Caco-2 (cell line): ENCODE measurements at regions not wholly inside any gene's neighbourhood (a gene's known extent, or its start where the extent isn't known, plus 50 kb on each side); places are given as distances from the start of the nearest gene placed in this dataset.

Source experiments
- BruUV-seq: library from RNA; stranded (reverse); fragments of 400-500 nt; replicated peaks from 2 replicates; lab custom pipeline; 2021; lab: Mats Ljungman, UMichigan
- CTCF ChIA-PET: fragments of 300-600 bp; sonication (Branson Sonifier 250); formaldehyde crosslinking; loops from one replicate; lab custom pipeline; 2022; ENCODE audit warnings: antibody characterized with exemption; lab: Charles Lee
- POLR2A ChIA-PET: fragments of 300-600 bp; sonication (Branson Sonifier 250); formaldehyde crosslinking; loops from one replicate; lab custom pipeline; 2022; ENCODE audit warnings: antibody characterized with exemption; lab: Charles Lee
- DNase-seq, 2 experiments: peaks; one replicate each; pipeline versions ENCODE4 v3.0.0 to v3.0.0-alpha.2; 2020 to 2022
- H3K27me3 ChIP-seq: replicated peaks from 2 replicates; pipeline ENCODE4 v1.6.0; 2011; ENCODE audit warnings: low read length; ENCODE audit not compliant: control insufficient read depth, insufficient read depth
- H3K36me3 ChIP-seq: 2 replicates; pipeline ENCODE4 v1.5.1; 2011; ENCODE audit warnings: low read length; ENCODE audit not compliant: control insufficient read depth, insufficient read depth
- H3K4me1 ChIP-seq: fragments of 250-450 bp; sonication (Bioruptor Pico); 2 replicates; pipeline ENCODE4 v1.5.1; 2020; ENCODE audit warnings: mild to moderate bottlenecking
- H3K4me3 ChIP-seq: 2 replicates; pipeline ENCODE4 v1.5.1; 2011; ENCODE audit warnings: low read depth, mild to moderate bottlenecking, control low read depth, low read length
- H3K9me3 ChIP-seq: fragments of 250-450 bp; sonication (Bioruptor Pico); 2 replicates; pipeline ENCODE4 v1.5.1; 2020; ENCODE audit warnings: mild to moderate bottlenecking, moderate library complexity
- H3K27ac Mint-ChIP-seq: one replicate; pipeline ENCODE4 v1.8.0; 2022; ENCODE audit warnings: mixed read lengths; ENCODE audit not compliant: unreplicated experiment
- H3K27me3 Mint-ChIP-seq: one replicate; pipeline ENCODE4 v1.8.0; 2022; ENCODE audit warnings: mixed read lengths; ENCODE audit not compliant: insufficient read depth, unreplicated experiment
- H3K36me3 Mint-ChIP-seq: one replicate; pipeline ENCODE4 v1.8.0; 2022; ENCODE audit warnings: mild to moderate bottlenecking, mixed read lengths; ENCODE audit not compliant: insufficient read depth, unreplicated experiment
- H3K4me1 Mint-ChIP-seq: one replicate; pipeline ENCODE4 v1.8.0; 2022; ENCODE audit warnings: low read depth, mixed read lengths; ENCODE audit not compliant: unreplicated experiment
- H3K4me3 Mint-ChIP-seq: one replicate; pipeline ENCODE4 v1.8.0; 2022; ENCODE audit warnings: mild to moderate bottlenecking, moderate library complexity, mixed read lengths; ENCODE audit not compliant: unreplicated experiment
- H3K9me3 Mint-ChIP-seq: one replicate; pipeline ENCODE4 v1.8.0; 2022; ENCODE audit warnings: mixed read lengths; ENCODE audit not compliant: unreplicated experiment
- CTCF ChIP-seq, 2 experiments: fragments of 200-600 bp in 1 of 2; IDR thresholded peaks; 1 replicate in 1 of 2; 2 replicates in 1 of 2; pipeline versions ENCODE4 v1.5.1 to v1.8.0; 2011 to 2022; ENCODE audit warnings: antibody characterized with exemption in 1 of 2, control low read depth in 1 of 2, inconsistent platforms in 1 of 2, low read depth in 1 of 2, low read length in 1 of 2, mild to moderate bottlenecking in 1 of 2, moderate library complexity in 1 of 2; ENCODE audit not compliant: insufficient read depth in 1 of 2, severe bottlenecking in 1 of 2, unreplicated experiment in 1 of 2
- intact Hi-C: fragments of 100-400 bp; cut with micrococcal nuclease; formaldehyde crosslinking; loops from one replicate; pipeline ENCODE4 v1.10.0; 2022; ENCODE audit not compliant: unreplicated experiment

DNA sequence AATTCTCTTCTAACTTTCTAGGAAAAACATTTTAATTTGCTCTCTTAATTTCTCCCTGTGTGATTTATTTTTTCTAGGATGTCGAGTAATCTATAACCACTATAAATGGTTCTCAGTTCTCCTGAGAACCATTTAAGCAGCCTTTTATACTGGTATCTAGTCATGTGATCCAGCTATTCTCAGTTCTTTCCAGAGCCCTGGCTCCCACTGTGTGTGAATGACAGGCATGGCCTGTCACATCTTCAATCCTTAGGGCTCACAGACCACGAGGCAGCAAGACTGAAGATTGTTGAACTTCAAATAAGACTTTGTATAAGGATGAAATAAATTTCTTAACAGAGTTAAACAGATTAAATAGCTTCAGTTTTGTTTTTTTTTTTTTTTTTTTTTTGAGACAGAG lies 219.4 kb downstream of the HNMT start:
- Mint-ChIP-seq H3K27me3 (no peaks in the 10 kb centered on the region), H3K36me3 (no peaks in the 10 kb centered on the region), H3K27ac (no peak overlapping the region), H3K4me1 (peaks cover 11% of the 10 kb centered on the region), H3K9me3 (no peaks in the 10 kb centered on the region), H3K4me3 (no peak overlapping the region)
- no TSS peak for BruUV-seq
- no peak for TF ChIP-seq CTCF (IDR thresholded peaks at IDR 0.05; ENCODE audit: insufficient read depth in 1 of 2, low read depth in 1 of 2, low read length in 1 of 2, severe bottlenecking in 1 of 2, unreplicated experiment in 1 of 2)
- CTCF ChIA-PET = no interaction called here
- POLR2A ChIA-PET = no interaction called here
- DNase-seq = no peak
- intact Hi-C loops = loop anchor here (5.0 kb wide), 1 partner anchor 604 kb away; no protein-coding TSS in a partner anchor
- no peak overlapping the region for H3K4me3 ChIP-seq
- H3K36me3 ChIP-seq = no peaks in the 10 kb centered on the region
- no peaks in the 10 kb centered on the region for H3K27me3 ChIP-seq
- H3K9me3 ChIP-seq = no peaks in the 10 kb centered on the region
- peaks cover 3% of the 10 kb centered on the region; the same call in 1 of the 2 replicates for H3K4me1 ChIP-seq

DNA sequence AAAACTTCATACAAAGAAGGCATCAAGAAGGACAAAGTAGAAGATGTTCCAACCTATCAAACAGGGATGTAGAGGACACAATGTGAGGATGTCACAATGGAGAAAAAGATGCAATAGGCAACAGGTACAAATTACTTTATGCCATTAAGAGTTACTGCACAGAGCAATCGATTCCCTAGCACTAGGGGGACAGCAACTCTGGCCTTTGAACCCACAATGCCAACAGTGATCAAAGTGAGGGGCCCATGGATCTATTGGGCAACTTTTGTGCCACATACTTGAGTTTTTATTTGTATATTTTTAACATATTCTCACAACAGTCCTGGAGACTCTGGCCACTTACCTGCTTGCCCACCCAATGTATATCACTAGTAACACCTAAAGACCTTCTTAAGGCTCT lies 220.2 kb downstream of the HNMT start:
- H3K4me3 Mint-ChIP-seq = no peak overlapping the region
- no peaks in the 10 kb centered on the region for H3K36me3 Mint-ChIP-seq
- CTCF ChIA-PET = no interaction called here
- H3K4me3 ChIP-seq = no peak overlapping the region
- peaks cover 3% of the 10 kb centered on the region; the same call in 1 of the 2 replicates for H3K4me1 ChIP-seq
- no peaks in the 10 kb centered on the region for H3K27me3 ChIP-seq
- no peak for DNase-seq
- H3K9me3 ChIP-seq = no peaks in the 10 kb centered on the region
- H3K27me3 Mint-ChIP-seq = no peaks in the 10 kb centered on the region
- no peak for TF ChIP-seq CTCF (IDR thresholded peaks at IDR 0.05; ENCODE audit: insufficient read depth in 1 of 2, low read depth in 1 of 2, low read length in 1 of 2, severe bottlenecking in 1 of 2, unreplicated experiment in 1 of 2)
- H3K27ac Mint-ChIP-seq = no peak overlapping the region
- H3K9me3 Mint-ChIP-seq = no peaks in the 10 kb centered on the region
- POLR2A ChIA-PET = no interaction called here
- no TSS peak for BruUV-seq
- H3K36me3 ChIP-seq = no peaks in the 10 kb centered on the region
- H3K4me1 Mint-ChIP-seq = peaks cover 11% of the 10 kb centered on the region
- intact Hi-C loops = loop anchor here (5.0 kb wide), 1 partner anchor 603 kb away; no protein-coding TSS in a partner anchor

GRCh38 chr2:138185827-138186226 lies 221.6 kb downstream of the HNMT start:
- intact Hi-C loops = no loop called here
- Mint-ChIP-seq H3K36me3 (no peaks in the 10 kb centered on the region), H3K27me3 (no peaks in the 10 kb centered on the region), H3K27ac (no peak overlapping the region), H3K4me3 (no peak overlapping the region), H3K9me3 (no peaks in the 10 kb centered on the region), H3K4me1 (peaks cover 11% of the 10 kb centered on the region)
- ChIA-PET POLR2A (interaction anchor here (0.5 kb wide), 1 partner anchor 528 kb away, joined by 3 read pairs; no protein-coding TSS in a partner anchor), CTCF (no interaction called here)
- H3K36me3 ChIP-seq = no peaks in the 10 kb centered on the region
- H3K9me3 ChIP-seq = no peaks in the 10 kb centered on the region
- H3K4me1 ChIP-seq = peaks cover 3% of the 10 kb centered on the region; the same call in 1 of the 2 replicates
- no peak overlapping the region for H3K4me3 ChIP-seq
- TF ChIP-seq CTCF (IDR thresholded peaks at IDR 0.05; ENCODE audit: insufficient read depth in 1 of 2, low read depth in 1 of 2, low read length in 1 of 2, severe bottlenecking in 1 of 2, unreplicated experiment in 1 of 2) = no peak
- H3K27me3 ChIP-seq = no peaks in the 10 kb centered on the region
- BruUV-seq = no TSS peak
- no peak for DNase-seq
